ENCODE measurements at regions not wholly inside any gene's neighbourhood (a gene's known extent, or its start where the extent isn't known, plus 50 kb on each side); places are given as distances from the start of the nearest gene placed in this dataset.

DNA sequence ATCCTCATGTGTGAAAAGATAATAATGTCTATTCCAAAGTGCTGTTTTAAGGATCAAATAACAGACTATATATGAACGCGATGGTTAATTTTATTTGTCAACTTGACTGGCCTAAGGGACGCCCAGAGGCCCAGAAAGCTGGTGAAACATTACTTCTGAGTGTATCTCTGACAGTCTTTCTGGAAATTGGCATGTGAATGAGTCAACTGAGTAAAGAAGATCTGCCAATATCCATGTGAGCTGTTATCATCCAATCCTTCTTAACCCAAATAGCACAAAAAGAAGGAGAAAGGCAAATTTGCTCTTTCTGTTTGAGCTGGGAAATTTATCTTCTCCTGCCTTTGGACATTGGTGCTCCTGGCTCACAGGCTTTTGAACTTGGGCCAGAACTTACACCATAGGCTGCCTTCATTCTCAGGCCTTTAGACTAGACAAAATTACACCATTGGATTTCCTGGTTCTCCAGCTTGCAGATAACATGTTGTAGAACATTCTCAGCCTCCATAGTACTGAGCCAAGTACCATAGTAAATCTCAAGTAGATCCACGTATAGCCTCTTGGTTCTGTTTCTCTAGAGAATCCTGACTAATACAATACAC lies 114.7 kb upstream of the DOCK10 start:
- no peaks in the 10 kb centered on the region for H3K4me1 ChIP-seq (replicated peaks in 1 of 2; ENCODE audit: control insufficient read depth in 2 of 2, insufficient read depth in 2 of 2, low read length in 2 of 2)
- no peaks in the 10 kb centered on the region for H3K9me1 ChIP-seq (ENCODE audit: control insufficient read depth, insufficient read depth, low read length)
- DNase-seq (ENCODE audit: extremely low read depth in 1 of 4, low spot score in 3 of 4) (no peak), ATAC-seq (no peak), FAIRE-seq (no peak)
- no peaks in the 10 kb centered on the region for H3K9me3 ChIP-seq (replicated peaks; ENCODE audit: control insufficient read depth, insufficient read depth, low read depth, low read length)
- no peak overlapping the region for H3K9ac ChIP-seq (ENCODE audit: insufficient read depth in 1 of 2, low read depth in 2 of 2, low read length in 2 of 2)
- H3K4me3 ChIP-seq, result no peak overlapping the region
- no peaks in the 10 kb centered on the region for H3K79me2 ChIP-seq (ENCODE audit: control insufficient read depth, insufficient read depth, low read length)
- no peaks in the 10 kb centered on the region for H3K36me3 ChIP-seq (ENCODE audit: control insufficient read depth, insufficient read depth, low read length)
- no peak overlapping the region for H3K4me2 ChIP-seq (ENCODE audit: insufficient read depth, low read length)
- in situ Hi-C loops (cut with MboI) (no loop called here), intact Hi-C loops (cut with micrococcal nuclease) (no loop called here)
- H2AFZ ChIP-seq (ENCODE audit: low read depth, low read length), result no peak overlapping the region
- POLR2A ChIA-PET, result no interaction called here
- CTCF ChIA-PET (ENCODE audit: low intra/inter-chr PET ratio), result no interaction called here
- no peaks in the 10 kb centered on the region for H3K27me3 ChIP-seq (ENCODE audit: control insufficient read depth in 2 of 2, insufficient read depth in 2 of 2, low read length in 2 of 2)
- H4K20me1 ChIP-seq (replicated peaks; ENCODE audit: control insufficient read depth, insufficient read depth, low read length), result no peaks in the 10 kb centered on the region
- TF ChIP-seq NR2F6 (CRISPR knock-in tag; IDR thresholded peaks at IDR 0.05) (no peak), ZNF507 (tag; conservative IDR thresholded peaks at IDR 0.05) (no peak), EWSR1 (IDR thresholded peaks at IDR 0.05; ENCODE audit: borderline replicate concordance, low read depth, partially characterized antibody) (no peak), FOXK1 (CRISPR knock-in tag; IDR thresholded peaks at IDR 0.05; ENCODE audit: borderline replicate concordance) (no peak), ZNF785 (CRISPR knock-in tag; IDR thresholded peaks at IDR 0.05) (no peak), ZNF253 (CRISPR knock-in tag; conservative IDR thresholded peaks at IDR 0.05) (no peak), ZSCAN29 (IDR thresholded peaks at IDR 0.05) (no peak), TCFL5 (CRISPR knock-in tag; conservative IDR thresholded peaks at IDR 0.05) (no peak)
- TF ChIP-seq, protein P1, sequence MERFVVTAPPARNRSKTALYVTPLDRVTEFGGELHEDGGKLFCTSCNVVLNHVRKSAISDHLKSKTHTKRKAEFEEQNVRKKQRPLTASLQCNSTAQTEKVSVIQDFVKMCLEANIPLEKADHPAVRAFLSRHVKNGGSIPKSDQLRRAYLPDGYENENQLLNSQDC (CRISPR knock-in tag; IDR thresholded peaks at IDR 0.05), result no peak
- TF ChIP-seq, protein P2, sequence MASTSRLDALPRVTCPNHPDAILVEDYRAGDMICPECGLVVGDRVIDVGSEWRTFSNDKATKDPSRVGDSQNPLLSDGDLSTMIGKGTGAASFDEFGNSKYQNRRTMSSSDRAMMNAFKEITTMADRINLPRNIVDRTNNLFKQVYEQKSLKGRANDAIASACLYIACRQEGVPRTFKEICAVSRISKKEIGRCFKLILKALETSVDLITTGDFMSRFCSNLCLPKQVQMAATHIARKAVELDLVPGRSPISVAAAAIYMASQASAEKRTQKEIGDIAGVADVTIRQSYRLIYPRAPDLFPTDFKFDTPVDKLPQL (IDR thresholded peaks at IDR 0.05; ENCODE audit: extremely low read depth, insufficient read length), result no peak
- BruUV-seq (replicated peaks), result no TSS peak
- no peak overlapping the region for H3K27ac ChIP-seq (ENCODE audit: extremely low read depth, low read depth, low read length)
- WGBS (ENCODE audit: insufficient coverage, low coverage, missing lambda C conversion rate), result 11% methylated on average over 4 of the region's 4 CpGs
